ENCODE measurements at regions not wholly inside any gene's neighbourhood (a gene's known extent, or its start where the extent isn't known, plus 50 kb on each side); places are given as distances from the start of the nearest gene placed in this dataset.

DNA sequence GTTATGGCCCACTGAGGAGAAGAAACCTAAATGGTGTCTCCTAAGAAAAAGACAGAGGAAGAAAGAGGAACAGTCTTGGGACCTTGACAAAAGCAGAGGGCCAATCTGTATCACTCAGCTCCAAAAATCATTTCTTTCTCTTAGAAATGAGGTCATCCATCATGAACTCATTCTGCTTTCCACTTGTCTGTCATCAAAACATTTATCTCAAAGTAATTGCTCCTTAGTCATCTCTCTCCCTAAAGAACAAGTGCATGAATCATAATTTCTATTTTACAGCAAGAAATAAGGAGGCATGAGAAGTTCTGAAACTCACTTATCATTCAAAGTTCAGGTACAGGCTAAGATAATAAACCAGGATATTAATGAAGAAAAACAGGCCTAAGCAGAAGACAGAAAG is 375.6 kb downstream of the KCNA4 start:
- TF ChIP-seq, protein P1, sequence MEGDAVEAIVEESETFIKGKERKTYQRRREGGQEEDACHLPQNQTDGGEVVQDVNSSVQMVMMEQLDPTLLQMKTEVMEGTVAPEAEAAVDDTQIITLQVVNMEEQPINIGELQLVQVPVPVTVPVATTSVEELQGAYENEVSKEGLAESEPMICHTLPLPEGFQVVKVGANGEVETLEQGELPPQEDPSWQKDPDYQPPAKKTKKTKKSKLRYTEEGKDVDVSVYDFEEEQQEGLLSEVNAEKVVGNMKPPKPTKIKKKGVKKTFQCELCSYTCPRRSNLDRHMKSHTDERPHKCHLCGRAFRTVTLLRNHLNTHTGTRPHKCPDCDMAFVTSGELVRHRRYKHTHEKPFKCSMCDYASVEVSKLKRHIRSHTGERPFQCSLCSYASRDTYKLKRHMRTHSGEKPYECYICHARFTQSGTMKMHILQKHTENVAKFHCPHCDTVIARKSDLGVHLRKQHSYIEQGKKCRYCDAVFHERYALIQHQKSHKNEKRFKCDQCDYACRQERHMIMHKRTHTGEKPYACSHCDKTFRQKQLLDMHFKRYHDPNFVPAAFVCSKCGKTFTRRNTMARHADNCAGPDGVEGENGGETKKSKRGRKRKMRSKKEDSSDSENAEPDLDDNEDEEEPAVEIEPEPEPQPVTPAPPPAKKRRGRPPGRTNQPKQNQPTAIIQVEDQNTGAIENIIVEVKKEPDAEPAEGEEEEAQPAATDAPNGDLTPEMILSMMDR (IDR thresholded peaks at IDR 0.05; ENCODE audit: insufficient read depth, low read length, poor library complexity, severe bottlenecking): no peak
- no peak for TF ChIP-seq EZH2phosphoT487 (conservative IDR thresholded peaks at IDR 0.05; ENCODE audit: low read length)

Data from SU-DHL-6 (cell line).